DOHH2 (cell line): ENCODE measurements at regions not wholly inside any gene's neighbourhood (a gene's known extent, or its start where the extent isn't known, plus 50 kb on each side); places are given as distances from the start of the nearest gene placed in this dataset.

ENCODE experiments used
- CTCF ChIP-seq: fragments of 200-600 bp; sonication (generic); IDR thresholded peaks from one replicate; pipeline ENCODE4 v1.5.1; 2014; ENCODE audit warnings: antibody characterized with exemption, mild to moderate bottlenecking, low read depth, low read length; ENCODE audit not compliant: poor library complexity, severe bottlenecking
- EZH2phosphoT487 ChIP-seq: fragments of 200-600 bp; sonication (generic); IDR thresholded peaks from 2 replicates; pipeline ENCODE4 v1.6.1; 2017; ENCODE audit warnings: borderline replicate concordance, mild to moderate bottlenecking, antibody characterized with exemption, low read length, moderate library complexity, mixed read lengths

GRCh38 chr14:97757491-97757890 lies 960.3 kb downstream of the VRK1 start:
- TF ChIP-seq CTCF (no peak), EZH2phosphoT487 (no peak)
